Activated T-cell treated with anti-CD3 and anti-CD28 coated beads, Interleukin-2, amount 50 U/mL, for 48 hours (primary cell): ENCODE measurements at regions not wholly inside any gene's neighbourhood (a gene's known extent, or its start where the extent isn't known, plus 50 kb on each side); places are given as distances from the start of the nearest gene placed in this dataset.

Source experiments
- DNase-seq, 2 experiments: peaks; one replicate each; pipeline ENCODE4 v3.0.0-alpha.2; 2020

GRCh38 chr2:64704161-64704560 lies 50.4 kb upstream of the SERTAD2 start:
- no peak for DNase-seq

GRCh38 chr2:64704996-64705395 lies 51.3 kb upstream of the SERTAD2 start:
- DNase-seq, result no peak

- DNase-seq, result no peak
Measured at GRCh38 chr2:64707276-64707675, 53.6 kb upstream of the SERTAD2 start.

GRCh38 chr2:64708829-64709228 lies 55.1 kb upstream of the SERTAD2 start:
- DNase-seq, result no peak

GRCh38 chr2:64711252-64711800 lies 57.6 kb upstream of the SERTAD2 start:
- DNase-seq, result no peak

GRCh38 chr2:64713686-64714085 lies 60.0 kb upstream of the SERTAD2 start:
- DNase-seq, result no peak

GRCh38 chr2:64716569-64716968 lies 62.9 kb upstream of the SERTAD2 start:
- no peak for DNase-seq

GRCh38 chr2:64718250-64718885 lies 64.7 kb upstream of the SERTAD2 start:
- DNase-seq, result no peak

- DNase-seq, result no peak
Measured at GRCh38 chr2:64720535-64721319, 67.0 kb upstream of the SERTAD2 start.

GRCh38 chr2:64721320-64721623 lies 67.6 kb upstream of the SERTAD2 start:
- no peak for DNase-seq

GRCh38 chr2:64722291-64723044 lies 68.8 kb upstream of the SERTAD2 start:
- DNase-seq, result no peak

- no peak for DNase-seq
Measured at GRCh38 chr2:64727013-64727767, 73.5 kb upstream of the SERTAD2 start.

GRCh38 chr2:64727843-64728463 lies 74.2 kb upstream of the SERTAD2 start:
- no peak for DNase-seq

- peak; percentile 51 to 56 for DNase-seq
Measured at GRCh38 chr2:64730551-64731262, 77.0 kb upstream of the SERTAD2 start.

- DNase-seq, result no peak
Measured at GRCh38 chr2:64731263-64731643, 77.5 kb upstream of the SERTAD2 start.

GRCh38 chr2:64731746-64732145 lies 78.0 kb upstream of the SERTAD2 start:
- no peak for DNase-seq

- DNase-seq, result no peak
Measured at GRCh38 chr2:64732146-64732545, 78.4 kb upstream of the SERTAD2 start.

- DNase-seq, result no peak
Measured at GRCh38 chr2:64735504-64735903, 81.8 kb upstream of the SERTAD2 start.

- peak in 1 of 2 experiments; percentile 28 for DNase-seq
Measured at GRCh38 chr2:64737547-64737946, 83.8 kb upstream of the SERTAD2 start.

GRCh38 chr2:64738026-64738425 lies 84.3 kb upstream of the SERTAD2 start:
- DNase-seq, result no peak

- DNase-seq, result no peak
Measured at GRCh38 chr2:64742678-64743077, 89.0 kb upstream of the SERTAD2 start.
